ENCODE measurements at regions not wholly inside any gene's neighbourhood (a gene's known extent, or its start where the extent isn't known, plus 50 kb on each side); places are given as distances from the start of the nearest gene placed in this dataset.

DNA sequence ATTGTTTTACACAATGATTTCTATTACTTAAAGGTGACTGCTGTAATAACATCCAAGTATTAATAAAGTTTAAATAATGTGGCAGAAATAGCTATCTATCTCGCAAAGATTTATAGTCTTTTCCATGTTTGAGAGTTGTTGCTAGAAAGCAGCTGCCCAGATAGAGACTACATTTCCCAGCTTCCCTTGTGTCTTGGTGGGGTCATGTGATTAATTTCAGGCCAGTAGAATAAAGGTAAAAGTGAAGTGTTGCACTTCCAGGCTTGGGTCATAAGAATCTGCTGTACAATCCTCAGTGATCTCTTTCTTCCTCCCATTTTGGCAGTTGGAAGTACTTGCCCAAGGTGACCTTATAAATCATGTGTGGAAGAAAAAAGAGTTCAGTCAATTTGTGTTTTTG, 449.7 kb upstream of the USP15 start:
- no peak for TF ChIP-seq TARDBP (IDR thresholded peaks at IDR 0.05)
- no peak for TF ChIP-seq SUZ12 (IDR thresholded peaks at IDR 0.05)
- TF ChIP-seq ELF4 (IDR thresholded peaks at IDR 0.05), result no peak
- TF ChIP-seq LEF1 (IDR thresholded peaks at IDR 0.05; ENCODE audit: borderline replicate concordance), result no peak
- no peak for TF ChIP-seq FOXM1 (IDR thresholded peaks at IDR 0.05; ENCODE audit: borderline replicate concordance)
- TF ChIP-seq SP1 (IDR thresholded peaks at IDR 0.05), result no peak
- TF ChIP-seq FOXA1 (IDR thresholded peaks at IDR 0.05), result no peak
- TF ChIP-seq ZNF384 (IDR thresholded peaks at IDR 0.05), result no peak
- TF ChIP-seq FOXK2 (IDR thresholded peaks at IDR 0.05), result no peak
- TF ChIP-seq L3MBTL2 (conservative IDR thresholded peaks at IDR 0.05), result no peak
- TF ChIP-seq BHLHE40 (IDR thresholded peaks at IDR 0.05; ENCODE audit: borderline replicate concordance), result no peak
- TF ChIP-seq, protein P1, sequence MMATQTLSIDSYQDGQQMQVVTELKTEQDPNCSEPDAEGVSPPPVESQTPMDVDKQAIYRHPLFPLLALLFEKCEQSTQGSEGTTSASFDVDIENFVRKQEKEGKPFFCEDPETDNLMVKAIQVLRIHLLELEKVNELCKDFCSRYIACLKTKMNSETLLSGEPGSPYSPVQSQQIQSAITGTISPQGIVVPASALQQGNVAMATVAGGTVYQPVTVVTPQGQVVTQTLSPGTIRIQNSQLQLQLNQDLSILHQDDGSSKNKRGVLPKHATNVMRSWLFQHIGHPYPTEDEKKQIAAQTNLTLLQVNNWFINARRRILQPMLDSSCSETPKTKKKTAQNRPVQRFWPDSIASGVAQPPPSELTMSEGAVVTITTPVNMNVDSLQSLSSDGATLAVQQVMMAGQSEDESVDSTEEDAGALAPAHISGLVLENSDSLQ (IDR thresholded peaks at IDR 0.05), result no peak
- TF ChIP-seq HDGF (IDR thresholded peaks at IDR 0.05; ENCODE audit: borderline replicate concordance), result no peak

Measured in HEK293T (cell line).